ENCODE measurements at regions not wholly inside any gene's neighbourhood (a gene's known extent, or its start where the extent isn't known, plus 50 kb on each side); places are given as distances from the start of the nearest gene placed in this dataset.

- POLR2A ChIA-PET: no interaction called here
- intact Hi-C loops (cut with micrococcal nuclease; ENCODE audit: unreplicated experiment): no loop called here
- CTCF ChIA-PET (ENCODE audit: unreplicated experiment): no interaction called here
- Histone ChIP-seq H3K4me2 (ENCODE audit: low read length) (no peak overlapping the region), H3K9me2 (ENCODE audit: insufficient read depth, low read length) (no peaks in the 10 kb centered on the region), H3K79me2 (ENCODE audit: insufficient read depth, low read depth, low read length) (no peaks in the 10 kb centered on the region), H3K9me3 (ENCODE audit: low read length) (no peaks in the 10 kb centered on the region), H4K20me1 (ENCODE audit: insufficient read depth, low read length) (no peaks in the 10 kb centered on the region), H3K4me3 (ENCODE audit: low read depth, low read length, poor library complexity, severe bottlenecking) (no peak overlapping the region), H3K4me1 (ENCODE audit: insufficient read depth, low read length, poor library complexity, severe bottlenecking) (no peaks in the 10 kb centered on the region), H2AFZ (ENCODE audit: low read length) (no peak overlapping the region), H3K36me3 (ENCODE audit: insufficient read depth, low read length) (no peaks in the 10 kb centered on the region), H3K27ac (ENCODE audit: low read depth, low read length, poor library complexity, severe bottlenecking) (no peak overlapping the region)
- no peak for DNase-seq (ENCODE audit: low spot score)
- no TSS peak for BruUV-seq (replicated peaks)
- TF ChIP-seq, protein P1, sequence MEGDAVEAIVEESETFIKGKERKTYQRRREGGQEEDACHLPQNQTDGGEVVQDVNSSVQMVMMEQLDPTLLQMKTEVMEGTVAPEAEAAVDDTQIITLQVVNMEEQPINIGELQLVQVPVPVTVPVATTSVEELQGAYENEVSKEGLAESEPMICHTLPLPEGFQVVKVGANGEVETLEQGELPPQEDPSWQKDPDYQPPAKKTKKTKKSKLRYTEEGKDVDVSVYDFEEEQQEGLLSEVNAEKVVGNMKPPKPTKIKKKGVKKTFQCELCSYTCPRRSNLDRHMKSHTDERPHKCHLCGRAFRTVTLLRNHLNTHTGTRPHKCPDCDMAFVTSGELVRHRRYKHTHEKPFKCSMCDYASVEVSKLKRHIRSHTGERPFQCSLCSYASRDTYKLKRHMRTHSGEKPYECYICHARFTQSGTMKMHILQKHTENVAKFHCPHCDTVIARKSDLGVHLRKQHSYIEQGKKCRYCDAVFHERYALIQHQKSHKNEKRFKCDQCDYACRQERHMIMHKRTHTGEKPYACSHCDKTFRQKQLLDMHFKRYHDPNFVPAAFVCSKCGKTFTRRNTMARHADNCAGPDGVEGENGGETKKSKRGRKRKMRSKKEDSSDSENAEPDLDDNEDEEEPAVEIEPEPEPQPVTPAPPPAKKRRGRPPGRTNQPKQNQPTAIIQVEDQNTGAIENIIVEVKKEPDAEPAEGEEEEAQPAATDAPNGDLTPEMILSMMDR (conservative IDR thresholded peaks at IDR 0.05; ENCODE audit: low read length): no peak
- no peak for TF ChIP-seq EZH2phosphoT487 (IDR thresholded peaks at IDR 0.05; ENCODE audit: borderline replicate concordance, low read depth, low read length)
Observed at GRCh38 chr1:196074182-196074581, 534.1 kb downstream of the KCNT2 start.

DNA sequence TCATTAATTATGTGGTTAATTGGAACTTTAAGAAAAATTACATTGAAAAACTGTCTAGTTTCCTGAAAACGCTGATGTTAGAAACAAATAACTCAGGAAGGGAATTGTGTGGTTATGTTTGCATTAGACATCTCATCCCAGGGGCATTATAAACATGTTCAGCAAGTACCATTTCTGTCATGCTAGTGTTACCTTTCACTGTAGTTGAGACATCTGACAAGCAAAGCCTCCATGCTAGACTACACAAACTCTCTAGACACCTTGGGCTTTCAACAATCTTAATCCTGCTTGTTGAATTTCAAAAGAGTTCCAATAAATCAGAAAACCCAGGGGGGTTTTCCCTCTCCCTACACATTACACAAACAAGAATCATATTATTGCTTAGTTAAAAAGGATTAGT, 536.8 kb downstream of the KCNT2 start:
- ChIA-PET CTCF (ENCODE audit: unreplicated experiment) (no interaction called here), POLR2A (no interaction called here)
- DNase-seq (ENCODE audit: low spot score): no peak
- H3K4me3 ChIP-seq (ENCODE audit: low read depth, low read length, poor library complexity, severe bottlenecking): no peak overlapping the region
- H2AFZ ChIP-seq (ENCODE audit: low read length): no peak overlapping the region
- no peaks in the 10 kb centered on the region for H3K9me3 ChIP-seq (ENCODE audit: low read length)
- TF ChIP-seq EZH2phosphoT487 (IDR thresholded peaks at IDR 0.05; ENCODE audit: borderline replicate concordance, low read depth, low read length): no peak
- TF ChIP-seq, protein P1 (conservative IDR thresholded peaks at IDR 0.05; ENCODE audit: low read length): no peak
- H3K9me2 ChIP-seq (ENCODE audit: insufficient read depth, low read length): no peaks in the 10 kb centered on the region
- no TSS peak for BruUV-seq (replicated peaks)
- no peaks in the 10 kb centered on the region for H3K36me3 ChIP-seq (ENCODE audit: insufficient read depth, low read length)
- no peak overlapping the region for H3K4me2 ChIP-seq (ENCODE audit: low read length)
- no peaks in the 10 kb centered on the region for H4K20me1 ChIP-seq (ENCODE audit: insufficient read depth, low read length)
- H3K27ac ChIP-seq (ENCODE audit: low read depth, low read length, poor library complexity, severe bottlenecking): no peak overlapping the region
- intact Hi-C loops (cut with micrococcal nuclease; ENCODE audit: unreplicated experiment): no loop called here
- no peaks in the 10 kb centered on the region for H3K79me2 ChIP-seq (ENCODE audit: insufficient read depth, low read depth, low read length)
- no peaks in the 10 kb centered on the region for H3K4me1 ChIP-seq (ENCODE audit: insufficient read depth, low read length, poor library complexity, severe bottlenecking)

DNA sequence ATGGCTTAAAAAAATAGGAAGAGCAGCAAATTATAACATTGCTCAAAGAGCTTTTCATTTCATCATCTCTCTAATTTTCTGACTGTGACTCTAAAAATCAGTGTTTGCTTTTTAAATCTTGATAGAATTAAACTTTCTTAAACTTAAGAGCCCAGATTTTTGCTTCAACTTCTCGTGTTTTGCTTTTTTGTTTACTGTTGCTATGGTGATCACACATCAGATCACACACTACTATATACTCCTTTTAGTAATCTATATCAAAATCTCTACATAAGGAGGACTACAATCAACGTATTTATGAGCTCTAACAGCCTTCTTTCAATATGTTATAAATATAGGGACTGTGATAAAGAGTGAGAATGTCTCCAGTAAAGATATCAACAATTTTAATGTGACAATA, 537.3 kb downstream of the KCNT2 start:
- BruUV-seq (replicated peaks): no TSS peak
- Histone ChIP-seq H3K9me3 (ENCODE audit: low read length) (no peaks in the 10 kb centered on the region), H3K36me3 (ENCODE audit: insufficient read depth, low read length) (no peaks in the 10 kb centered on the region), H3K27ac (ENCODE audit: low read depth, low read length, poor library complexity, severe bottlenecking) (no peak overlapping the region), H3K4me3 (ENCODE audit: low read depth, low read length, poor library complexity, severe bottlenecking) (no peak overlapping the region), H4K20me1 (ENCODE audit: insufficient read depth, low read length) (no peaks in the 10 kb centered on the region), H3K9me2 (ENCODE audit: insufficient read depth, low read length) (no peaks in the 10 kb centered on the region), H3K4me2 (ENCODE audit: low read length) (no peak overlapping the region), H3K4me1 (ENCODE audit: insufficient read depth, low read length, poor library complexity, severe bottlenecking) (no peaks in the 10 kb centered on the region), H2AFZ (ENCODE audit: low read length) (no peak overlapping the region), H3K79me2 (ENCODE audit: insufficient read depth, low read depth, low read length) (no peaks in the 10 kb centered on the region)
- CTCF ChIA-PET (ENCODE audit: unreplicated experiment): no interaction called here
- POLR2A ChIA-PET: no interaction called here
- intact Hi-C loops (cut with micrococcal nuclease; ENCODE audit: unreplicated experiment): no loop called here
- DNase-seq (ENCODE audit: low spot score): no peak
- TF ChIP-seq, protein P1 (conservative IDR thresholded peaks at IDR 0.05; ENCODE audit: low read length): no peak
- no peak for TF ChIP-seq EZH2phosphoT487 (IDR thresholded peaks at IDR 0.05; ENCODE audit: borderline replicate concordance, low read depth, low read length)
